Common myeloid progenitor, CD34-positive (primary cell): ENCODE measurements at regions not wholly inside any gene's neighbourhood (a gene's known extent, or its start where the extent isn't known, plus 50 kb on each side); places are given as distances from the start of the nearest gene placed in this dataset.
A peak's percentile ranks its signal among the peaks of the same experiment; 100 is the strongest.

Experiments used
- CTCF ChIA-PET: fragments of 350-600 bp; sonication (Branson Sonifier 250); formaldehyde crosslinking; loops from one replicate; lab custom pipeline; 2021; ENCODE audit warnings: antibody characterized with exemption; lab: Charles Lee
- POLR2A ChIA-PET: fragments of 350-600 bp; sonication (Branson Sonifier 250); formaldehyde crosslinking; loops from one replicate; lab custom pipeline; 2021; ENCODE audit warnings: antibody characterized with exemption; lab: Charles Lee
- DNase-seq, 3 donors: peaks; one replicate each; pipeline versions ENCODE4 v3.0.0 to v3.0.0-alpha.2; 2013
- H3K27ac ChIP-seq, 2 experiments: 1 replicate in 1 of 2; 2 replicates in 1 of 2; pipeline ENCODE4 v1.7.0; 2013; ENCODE audit warnings: inconsistent platforms in 2 of 2, low read length in 2 of 2, mild to moderate bottlenecking in 2 of 2, low read depth in 1 of 2, moderate library complexity in 1 of 2; ENCODE audit not compliant: severe bottlenecking in 2 of 2, insufficient read depth in 1 of 2, poor library complexity in 1 of 2
- H3K27me3 ChIP-seq, 5 experiments: replicated peaks in 2 of 5; 1 replicate in 3 of 5; 2 replicates in 2 of 5; pipeline versions ENCODE4 v1.6.1 to v1.7.0; 2013; ENCODE audit warnings: low read length in 4 of 5, mild to moderate bottlenecking in 2 of 5, moderate library complexity in 2 of 5, inconsistent platforms in 1 of 5; ENCODE audit not compliant: insufficient read depth in 5 of 5, control insufficient read depth in 4 of 5
- H3K36me3 ChIP-seq, 4 experiments: 1 replicate in 2 of 4; 2 replicates in 2 of 4; pipeline versions ENCODE4 v1.6.1 to v1.7.0; 2013; ENCODE audit warnings: low read length in 3 of 4, control low read depth in 1 of 4, mild to moderate bottlenecking in 1 of 4; ENCODE audit not compliant: control insufficient read depth in 4 of 4, insufficient read depth in 4 of 4
- H3K4me1 ChIP-seq, 4 experiments: 1 replicate in 3 of 4; 2 replicates in 1 of 4; pipeline versions ENCODE4 v1.6.1 to v1.7.1; 2013; ENCODE audit warnings: low read length in 3 of 4, mild to moderate bottlenecking in 3 of 4, control low read depth in 1 of 4, inconsistent platforms in 1 of 4, moderate library complexity in 1 of 4; ENCODE audit not compliant: control insufficient read depth in 4 of 4, insufficient read depth in 4 of 4; ENCODE audit errors: control extremely low read depth in 1 of 4
- H3K4me3 ChIP-seq, 7 experiments: 1 replicate in 4 of 7; 2 replicates in 3 of 7; pipeline versions ENCODE4 v1.5.1 to v1.7.0; 2013; ENCODE audit warnings: mild to moderate bottlenecking in 7 of 7, low read length in 6 of 7, moderate library complexity in 6 of 7, inconsistent platforms in 2 of 7, low read depth in 2 of 7, control low read depth in 1 of 7; ENCODE audit not compliant: insufficient read depth in 4 of 7, control insufficient read depth in 1 of 7; ENCODE audit errors: extremely low read depth in 1 of 7
- H3K9me3 ChIP-seq, 5 experiments: 1 replicate in 4 of 5; 2 replicates in 1 of 5; pipeline versions ENCODE4 v1.6.1 to v1.7.1; 2013; ENCODE audit warnings: low read length in 4 of 5, mild to moderate bottlenecking in 2 of 5, inconsistent platforms in 1 of 5, low read depth in 1 of 5, moderate library complexity in 1 of 5; ENCODE audit not compliant: control insufficient read depth in 4 of 5, insufficient read depth in 2 of 5; ENCODE audit errors: control extremely low read depth in 1 of 5
- WGBS: methylation state at CpG from one replicate; pipeline ENCODE4 v1.1.5; 2013; ENCODE audit not compliant: insufficient coverage; 5-methylcytosine and 5-hydroxymethylcytosine counted together

- CTCF ChIA-PET: no interaction called here
- Histone ChIP-seq H3K27ac (no peak overlapping the region), H3K4me1 (no peaks in the 10 kb centered on the region), H3K9me3 (no peaks in the 10 kb centered on the region), H3K36me3 (no peaks in the 10 kb centered on the region), H3K27me3 (no peaks in the 10 kb centered on the region), H3K4me3 (no peak overlapping the region)
- no CpG with 5 or more reads among the region's 1 CpG for WGBS
- peak in 1 of 3 donors; percentile 1 for DNase-seq
- POLR2A ChIA-PET: no interaction called here
Measured at GRCh38 chr3:3745693-3746092, 53.5 kb upstream of the LRRN1 start.

- POLR2A ChIA-PET: no interaction called here
- H3K36me3 ChIP-seq: no peaks in the 10 kb centered on the region
- no peaks in the 10 kb centered on the region for H3K27me3 ChIP-seq
- DNase-seq: no peak
- no peaks in the 10 kb centered on the region for H3K9me3 ChIP-seq
- CTCF ChIA-PET: no interaction called here
- no peaks in the 10 kb centered on the region for H3K4me1 ChIP-seq
- 100% methylated on average over 5 of the region's 6 CpGs for WGBS
- no peak overlapping the region for H3K27ac ChIP-seq
- no peak overlapping the region for H3K4me3 ChIP-seq
Measured at GRCh38 chr3:3744826-3745225, 54.4 kb upstream of the LRRN1 start.

- Histone ChIP-seq H3K4me1 (no peaks in the 10 kb centered on the region), H3K27me3 (no peaks in the 10 kb centered on the region), H3K9me3 (no peaks in the 10 kb centered on the region), H3K36me3 (no peaks in the 10 kb centered on the region), H3K4me3 (no peak overlapping the region), H3K27ac (no peak overlapping the region)
- WGBS: 100% methylated on average over 3 of the region's 3 CpGs
- DNase-seq: no peak
- CTCF ChIA-PET: no interaction called here
- POLR2A ChIA-PET: no interaction called here
Measured at GRCh38 chr3:3743754-3744153, 55.5 kb upstream of the LRRN1 start.

- Histone ChIP-seq H3K4me3 (no peak overlapping the region), H3K36me3 (no peaks in the 10 kb centered on the region), H3K4me1 (no peaks in the 10 kb centered on the region), H3K27ac (no peak overlapping the region), H3K27me3 (no peaks in the 10 kb centered on the region), H3K9me3 (no peaks in the 10 kb centered on the region)
- 90% methylated on average over 1 of the region's 4 CpGs for WGBS
- DNase-seq: no peak
- POLR2A ChIA-PET: no interaction called here
- CTCF ChIA-PET: no interaction called here
Measured at GRCh38 chr3:3740061-3740460, 59.2 kb upstream of the LRRN1 start.

- Histone ChIP-seq H3K9me3 (no peaks in the 10 kb centered on the region), H3K4me3 (no peak overlapping the region), H3K4me1 (no peaks in the 10 kb centered on the region), H3K36me3 (no peaks in the 10 kb centered on the region), H3K27me3 (no peaks in the 10 kb centered on the region), H3K27ac (no peak overlapping the region)
- CTCF ChIA-PET: no interaction called here
- POLR2A ChIA-PET: no interaction called here
- DNase-seq: no peak
- WGBS: 94% methylated on average over 7 of the region's 9 CpGs
Measured at GRCh38 chr3:3739330-3740060, 59.7 kb upstream of the LRRN1 start.

- Histone ChIP-seq H3K27ac (no peak overlapping the region), H3K9me3 (no peaks in the 10 kb centered on the region), H3K4me3 (no peak overlapping the region), H3K4me1 (no peaks in the 10 kb centered on the region), H3K27me3 (no peaks in the 10 kb centered on the region), H3K36me3 (no peaks in the 10 kb centered on the region)
- 83% methylated on average over 1 of the region's 2 CpGs for WGBS
- POLR2A ChIA-PET: no interaction called here
- DNase-seq: no peak
- CTCF ChIA-PET: no interaction called here
Measured at GRCh38 chr3:3737531-3737930, 61.7 kb upstream of the LRRN1 start.

GRCh38 chr3:3735919-3736318 is 63.3 kb upstream of the LRRN1 start:
- Histone ChIP-seq H3K9me3 (no peaks in the 10 kb centered on the region), H3K36me3 (no peaks in the 10 kb centered on the region), H3K4me1 (no peaks in the 10 kb centered on the region), H3K27me3 (peaks cover 0 to 2% (median 0%) of the 10 kb centered on the region in 5 experiments), H3K4me3 (no peak overlapping the region), H3K27ac (no peak overlapping the region)
- ChIA-PET CTCF (no interaction called here), POLR2A (no interaction called here)
- WGBS: 100% methylated on average over 1 of the region's 1 CpG
- no peak for DNase-seq
